H54 (cell line): ENCODE measurements at regions not wholly inside any gene's neighbourhood (a gene's known extent, or its start where the extent isn't known, plus 50 kb on each side); places are given as distances from the start of the nearest gene placed in this dataset.
"Not testable (repeated sequence)": the region's sequence is repeated elsewhere in the genome, so short reads cannot be mapped to it uniquely, and the experiment has no call there.

Source experiments
- DNase-seq: peaks from one replicate; pipeline ENCODE4 v3.0.0; 2011; ENCODE audit warnings: low spot score, mixed read lengths; ENCODE audit not compliant: insufficient read length
- FAIRE-seq: peaks from 3 replicates; lab custom pipeline; 2011; peaks lifted over from hg19 to GRCh38; lab: Jason Lieb, UNC

DNA sequence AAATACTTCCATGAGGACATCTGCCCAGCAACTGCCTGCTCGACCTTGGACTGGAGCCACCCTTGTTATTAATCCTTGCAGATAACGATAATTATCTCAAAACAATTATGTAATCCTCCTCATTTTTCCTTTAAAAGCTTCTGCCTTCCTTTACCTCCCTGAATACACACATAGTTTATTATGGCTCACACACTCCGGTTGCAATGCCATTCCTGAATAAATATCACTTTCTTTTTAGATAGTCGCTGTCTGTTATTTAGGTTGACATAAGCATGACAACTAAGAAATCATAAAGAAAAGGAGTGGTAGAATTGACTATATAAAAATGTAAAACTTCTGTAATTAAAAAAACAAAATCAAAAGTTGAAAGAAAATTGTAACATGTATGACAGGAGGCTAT, 64.8 kb downstream of the B4GALT7 start:
- not testable (repeated sequence) for FAIRE-seq, DNase-seq

DNA sequence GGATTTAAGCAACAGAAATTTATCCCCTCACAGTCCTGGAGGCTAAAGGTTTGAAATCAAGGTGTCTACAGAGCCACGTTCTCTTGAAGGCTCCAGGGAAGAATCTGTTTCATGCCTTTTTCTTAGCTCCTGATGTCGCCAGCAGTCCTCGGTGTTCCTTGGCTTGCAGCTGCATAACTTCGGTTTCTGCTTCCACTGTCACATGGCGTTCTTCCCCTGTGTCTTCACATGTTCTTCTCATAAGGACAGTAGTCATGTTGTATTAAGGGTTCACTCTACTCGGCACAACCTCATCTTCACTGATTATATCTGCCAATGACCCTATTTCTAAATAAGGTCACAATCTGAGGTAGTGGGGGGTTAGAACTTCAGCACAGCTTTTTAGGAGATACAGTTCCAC, 65.2 kb downstream of the B4GALT7 start:
- DNase-seq, FAIRE-seq: not testable (repeated sequence)

DNA sequence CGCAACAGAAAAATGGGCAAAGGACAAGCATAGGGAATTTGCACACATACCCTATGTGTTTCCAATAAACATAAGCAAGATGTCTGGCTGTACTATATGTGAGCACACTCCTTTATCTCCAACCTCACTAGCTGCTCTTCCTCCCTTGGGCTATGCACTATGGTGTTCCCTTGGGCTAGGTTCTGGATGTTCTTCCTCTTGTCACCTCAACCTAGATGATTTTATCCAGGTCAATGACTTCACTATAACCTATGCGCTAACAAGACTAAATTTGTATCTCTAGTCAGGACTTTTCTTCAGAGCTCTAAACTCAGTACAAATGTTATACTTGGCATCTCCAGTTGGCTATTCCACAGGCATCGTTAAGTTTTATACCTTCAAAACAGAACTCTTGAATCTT, 66.0 kb downstream of the B4GALT7 start:
- DNase-seq, FAIRE-seq: not testable (repeated sequence)

DNA sequence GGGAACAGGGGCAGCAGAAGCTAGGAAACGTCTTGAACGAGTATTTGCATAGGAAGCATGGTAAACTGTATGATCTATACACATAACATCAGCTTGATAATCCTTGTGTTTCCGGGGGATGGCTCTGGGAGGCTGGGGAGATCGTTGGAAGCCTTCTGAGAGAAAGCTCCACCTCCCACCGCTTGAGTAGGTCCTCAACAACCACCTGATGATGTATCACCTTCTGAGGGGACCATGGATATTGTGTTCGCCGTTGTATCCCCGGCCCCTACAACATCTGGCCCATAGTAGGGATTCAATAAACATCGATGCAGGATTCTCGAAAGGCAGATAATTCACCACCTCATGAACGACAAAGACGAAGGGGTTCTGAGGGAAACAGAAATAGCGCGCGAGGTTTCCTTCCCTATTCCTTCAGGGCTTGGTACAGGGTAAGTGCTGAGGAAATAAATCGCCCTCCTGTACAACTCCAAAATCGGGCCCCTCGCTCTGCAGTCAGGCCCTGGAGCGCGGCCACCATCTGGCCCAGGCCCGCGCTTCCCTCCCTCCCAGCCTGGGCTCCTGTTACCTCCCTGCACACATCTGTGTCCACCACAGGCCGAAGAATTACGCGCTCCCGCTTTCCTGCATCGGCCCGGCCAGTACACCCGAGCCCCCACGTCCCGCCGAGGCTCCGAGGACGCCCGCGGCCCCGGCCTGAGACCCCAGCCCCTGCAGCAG, 71.3 kb downstream of the B4GALT7 start:
- not testable (repeated sequence) for DNase-seq
- peak; percentile 27 for FAIRE-seq

DNA sequence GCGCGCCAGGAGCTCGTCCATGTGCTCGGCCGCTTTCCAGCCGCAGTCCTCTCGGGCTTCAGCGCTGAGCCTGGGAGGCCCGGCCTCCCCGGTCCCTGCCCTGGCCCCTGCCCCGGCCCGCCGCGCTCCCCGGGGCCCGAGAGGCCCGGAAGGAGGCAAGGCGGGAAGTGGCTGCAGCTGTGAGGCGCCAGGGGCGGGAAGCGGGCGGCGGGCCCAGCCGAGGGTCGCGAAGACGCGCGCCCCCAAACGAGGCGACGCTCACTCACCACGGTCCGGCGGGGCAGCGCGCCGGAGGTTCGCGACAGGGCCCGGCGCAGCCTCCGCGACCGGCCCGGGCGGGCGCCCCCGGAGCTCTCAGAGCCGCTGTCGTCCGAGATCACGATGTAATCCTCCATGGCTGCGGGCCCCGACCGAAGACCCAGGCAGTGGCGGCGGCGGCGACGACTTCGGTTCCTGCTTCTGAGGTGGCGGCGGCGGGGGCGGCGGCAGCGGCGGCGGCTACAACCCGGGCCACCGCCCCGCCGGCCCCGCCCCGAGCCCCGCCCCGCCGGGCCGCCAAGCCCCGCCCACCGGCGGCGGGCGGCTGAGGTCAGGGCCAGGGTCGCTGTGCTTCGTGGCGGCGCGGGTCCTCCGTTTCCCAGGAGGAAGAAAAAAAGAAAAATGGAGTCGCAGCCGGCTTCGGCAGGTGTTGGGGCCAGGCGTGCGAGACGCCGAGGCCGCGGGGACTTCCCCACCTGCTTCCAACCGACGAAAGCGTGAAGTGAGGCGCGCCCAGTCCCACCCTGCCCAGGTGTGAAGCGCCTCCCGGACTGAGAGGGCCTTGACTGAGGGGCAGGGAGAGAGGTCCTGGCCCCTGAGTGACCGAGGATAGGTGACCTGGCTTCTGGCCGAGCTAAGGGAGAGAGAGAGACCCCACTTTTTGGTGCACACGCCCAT, 72.1 kb downstream of the B4GALT7 start:
- not testable (repeated sequence) for FAIRE-seq, DNase-seq
